Natural killer cell treated with Interleukin-12 subunit alpha and Interleukin-12 subunit beta and Interleukin-15 and Interleukin-18, amount 100 ng/mL, for 72 hours (primary cell): ENCODE measurements at regions not wholly inside any gene's neighbourhood (a gene's known extent, or its start where the extent isn't known, plus 50 kb on each side); places are given as distances from the start of the nearest gene placed in this dataset.
A peak's percentile ranks its signal among the peaks of the same experiment; 100 is the strongest.

Experiments used
- ATAC-seq, 2 donors: fragments of 150-1000 bp; cut with Tn5 transposase in 1 of 2; sonication (Bioruptor Pico), chemical (Tn5 transposase) in 1 of 2; 2 replicates each; pipeline ENCODE4 v1.10.0; 2021
- DNase-seq: peaks from one replicate; pipeline ENCODE4 v3.0.0; 2022; ENCODE audit warnings: low spot score
- H3K27ac Mint-ChIP-seq, 2 donors: 1 replicate in 1 of 2; 2 replicates in 1 of 2; pipeline ENCODE4 v1.8.0; 2022; ENCODE audit warnings: mixed read lengths in 2 of 2, mild to moderate bottlenecking in 1 of 2, moderate library complexity in 1 of 2
- H3K27me3 Mint-ChIP-seq, 2 donors: 1 replicate in 1 of 2; 2 replicates in 1 of 2; pipeline ENCODE4 v1.8.0; 2022; ENCODE audit warnings: mixed read lengths in 2 of 2
- H3K36me3 Mint-ChIP-seq: one replicate; pipeline ENCODE4 v1.8.0; 2022; ENCODE audit warnings: mixed read lengths
- H3K4me1 Mint-ChIP-seq, 2 donors: 1 replicate in 1 of 2; 2 replicates in 1 of 2; pipeline ENCODE4 v1.8.0; 2022; ENCODE audit warnings: low read depth in 2 of 2, mixed read lengths in 2 of 2, mild to moderate bottlenecking in 1 of 2
- H3K4me3 Mint-ChIP-seq: one replicate; pipeline ENCODE4 v1.8.0; 2022; ENCODE audit warnings: mixed read lengths
- H3K9me3 Mint-ChIP-seq: 2 replicates; pipeline ENCODE4 v1.8.0; 2022; ENCODE audit warnings: mixed read lengths

GRCh38 chr2:20925265-20925889 lies 102.5 kb upstream of the LDAH start:
- Mint-ChIP-seq H3K4me1 (no peaks in the 10 kb centered on the region), H3K4me3 (no peak overlapping the region), H3K27ac (no peak overlapping the region), H3K9me3 (peaks cover 4% of the 10 kb centered on the region), H3K27me3 (peaks cover 20 to 38% of the 10 kb centered on the region in 2 donors), H3K36me3 (no peaks in the 10 kb centered on the region)
- ATAC-seq, result no peak
- DNase-seq, result no peak

GRCh38 chr2:20919297-20919800 lies 96.4 kb upstream of the LDAH start:
- no peak for DNase-seq
- Mint-ChIP-seq H3K4me1 (no peaks in the 10 kb centered on the region), H3K4me3 (no peak overlapping the region), H3K27ac (no peak overlapping the region), H3K9me3 (no peaks in the 10 kb centered on the region), H3K36me3 (no peaks in the 10 kb centered on the region), H3K27me3 (peaks cover 21 to 22% of the 10 kb centered on the region in 2 donors)
- no peak for ATAC-seq

- peak in 1 of 2 donors; percentile 10 for ATAC-seq
- Mint-ChIP-seq H3K27me3 (peaks cover 21 to 25% of the 10 kb centered on the region in 2 donors), H3K4me1 (no peaks in the 10 kb centered on the region), H3K4me3 (no peak overlapping the region), H3K9me3 (no peaks in the 10 kb centered on the region), H3K36me3 (no peaks in the 10 kb centered on the region), H3K27ac (no peak overlapping the region)
- DNase-seq, result no peak
Measured at GRCh38 chr2:20917719-20918572, 95.0 kb upstream of the LDAH start.

GRCh38 chr2:20917287-20917660 lies 94.4 kb upstream of the LDAH start:
- Mint-ChIP-seq H3K4me3 (no peak overlapping the region), H3K36me3 (no peaks in the 10 kb centered on the region), H3K27ac (no peak overlapping the region), H3K4me1 (no peaks in the 10 kb centered on the region), H3K27me3 (peaks cover 17 to 23% of the 10 kb centered on the region in 2 donors), H3K9me3 (no peaks in the 10 kb centered on the region)
- no peak for DNase-seq
- ATAC-seq, result no peak

GRCh38 chr2:20916604-20917286 lies 93.8 kb upstream of the LDAH start:
- H3K27me3 Mint-ChIP-seq, result peaks cover 17 to 25% of the 10 kb centered on the region in 2 donors
- no peak overlapping the region for H3K27ac Mint-ChIP-seq
- DNase-seq (no peak), ATAC-seq (no peak)
- no peak overlapping the region for H3K4me3 Mint-ChIP-seq
- no peaks in the 10 kb centered on the region for H3K4me1 Mint-ChIP-seq
- no peaks in the 10 kb centered on the region for H3K36me3 Mint-ChIP-seq
- no peaks in the 10 kb centered on the region for H3K9me3 Mint-ChIP-seq

GRCh38 chr2:20915271-20915670 lies 92.4 kb upstream of the LDAH start:
- DNase-seq, result no peak
- Mint-ChIP-seq H3K27me3 (peaks cover 21 to 28% of the 10 kb centered on the region in 2 donors), H3K4me3 (no peak overlapping the region), H3K4me1 (no peaks in the 10 kb centered on the region), H3K27ac (no peak overlapping the region), H3K36me3 (no peaks in the 10 kb centered on the region), H3K9me3 (no peaks in the 10 kb centered on the region)
- ATAC-seq, result no peak

- Mint-ChIP-seq H3K27me3 (peaks cover 26 to 28% of the 10 kb centered on the region in 2 donors), H3K36me3 (no peaks in the 10 kb centered on the region), H3K4me3 (no peak overlapping the region), H3K4me1 (no peaks in the 10 kb centered on the region), H3K9me3 (no peaks in the 10 kb centered on the region), H3K27ac (no peak overlapping the region)
- DNase-seq, result no peak
- no peak for ATAC-seq
Measured at GRCh38 chr2:20914771-20915170, 91.9 kb upstream of the LDAH start.

- H3K36me3 Mint-ChIP-seq, result no peaks in the 10 kb centered on the region
- H3K4me1 Mint-ChIP-seq, result no peaks in the 10 kb centered on the region
- H3K27me3 Mint-ChIP-seq, result peaks cover 27 to 28% of the 10 kb centered on the region in 2 donors
- H3K27ac Mint-ChIP-seq, result no peak overlapping the region
- ATAC-seq, result no peak
- no peak for DNase-seq
- no peaks in the 10 kb centered on the region for H3K9me3 Mint-ChIP-seq
- H3K4me3 Mint-ChIP-seq, result no peak overlapping the region
Measured at GRCh38 chr2:20914087-20914486, 91.2 kb upstream of the LDAH start.

GRCh38 chr2:20913491-20913890 lies 90.6 kb upstream of the LDAH start:
- Mint-ChIP-seq H3K27ac (no peak overlapping the region), H3K4me1 (no peaks in the 10 kb centered on the region), H3K36me3 (no peaks in the 10 kb centered on the region), H3K27me3 (peaks cover 31% of the 10 kb centered on the region in 2 donors), H3K4me3 (no peak overlapping the region), H3K9me3 (no peaks in the 10 kb centered on the region)
- DNase-seq (no peak), ATAC-seq (no peak)

GRCh38 chr2:20900052-20900636 lies 77.2 kb upstream of the LDAH start:
- no peak for ATAC-seq
- H3K27me3 Mint-ChIP-seq, result peaks cover 22 to 57% of the 10 kb centered on the region in 2 donors

GRCh38 chr2:20897874-20898453 lies 75.1 kb upstream of the LDAH start:
- ATAC-seq (no peak), DNase-seq (no peak)
- Mint-ChIP-seq H3K9me3 (peaks cover under 1% of the 10 kb centered on the region), H3K4me1 (no peaks in the 10 kb centered on the region), H3K27me3 (peaks cover 32 to 49% of the 10 kb centered on the region in 2 donors), H3K36me3 (peaks cover 1% of the 10 kb centered on the region), H3K4me3 (no peak overlapping the region), H3K27ac (no peak overlapping the region)

More at GRCh38 chr2:20900052-20900636, 77.2 kb upstream of the LDAH start:
- H3K4me1 Mint-ChIP-seq, result no peaks in the 10 kb centered on the region
- H3K36me3 Mint-ChIP-seq, result no peaks in the 10 kb centered on the region
- H3K27ac Mint-ChIP-seq, result no peak overlapping the region
- no peak overlapping the region for H3K4me3 Mint-ChIP-seq
- H3K9me3 Mint-ChIP-seq, result no peaks in the 10 kb centered on the region
- no peak for DNase-seq

GRCh38 chr2:20897047-20897446 lies 74.1 kb upstream of the LDAH start:
- no peak overlapping the region for H3K27ac Mint-ChIP-seq
- DNase-seq (no peak), ATAC-seq (no peak)
- no peak overlapping the region for H3K4me3 Mint-ChIP-seq
- H3K4me1 Mint-ChIP-seq, result no peaks in the 10 kb centered on the region
- H3K36me3 Mint-ChIP-seq, result peaks cover 4% of the 10 kb centered on the region
- peaks cover 6% of the 10 kb centered on the region for H3K9me3 Mint-ChIP-seq
- H3K27me3 Mint-ChIP-seq, result peaks cover 37 to 58% of the 10 kb centered on the region in 2 donors

GRCh38 chr2:20884829-20885228 lies 61.9 kb upstream of the LDAH start:
- Mint-ChIP-seq H3K27ac (no peak overlapping the region), H3K27me3 (peaks cover 9 to 37% of the 10 kb centered on the region in 2 donors), H3K9me3 (no peaks in the 10 kb centered on the region), H3K36me3 (no peaks in the 10 kb centered on the region), H3K4me3 (no peak overlapping the region), H3K4me1 (no peaks in the 10 kb centered on the region)
- no peak for DNase-seq
- ATAC-seq, result no peak
